Panc1 (cell line): ENCODE measurements at regions not wholly inside any gene's neighbourhood (a gene's known extent, or its start where the extent isn't known, plus 50 kb on each side); places are given as distances from the start of the nearest gene placed in this dataset.
"Not testable (repeated sequence)": the region's sequence is repeated elsewhere in the genome, so short reads cannot be mapped to it uniquely, and the experiment has no call there.

Experiments used
- ATAC-seq: fragments of 200-7000 bp; cut with Tn5 transposase; 2 replicates; pipeline ENCODE4 v1.9.1; 2020; ENCODE audit warnings: mild to moderate bottlenecking, moderate library complexity
- BruUV-seq: library from RNA; stranded (reverse); fragments of 400-500 nt; replicated peaks from 2 replicates; lab custom pipeline; 2021; lab: Mats Ljungman, UMichigan
- CTCF ChIA-PET: fragments of 300-600 bp; sonication (Branson Sonifier 250); formaldehyde crosslinking; loops from one replicate; lab custom pipeline; 2022; ENCODE audit warnings: antibody characterized with exemption; lab: Charles Lee
- POLR2A ChIA-PET: fragments of 300-600 bp; sonication (Branson Sonifier 250); formaldehyde crosslinking; loops from one replicate; lab custom pipeline; 2022; ENCODE audit warnings: antibody characterized with exemption; lab: Charles Lee
- DNase-seq: peaks from one replicate; pipeline ENCODE4 v3.0.0-alpha.2; 2010; ENCODE audit warnings: low read depth, low spot score
- H3K27ac ChIP-seq: 2 replicates; pipeline ENCODE4 v1.5.1; 2011; ENCODE audit warnings: mild to moderate bottlenecking, low read length, inconsistent platforms
- H3K27me3 ChIP-seq: fragments of 200-500 bp; sonication (Bioruptor generic); 2 replicates; pipeline ENCODE4 v1.6.0; 2014; ENCODE audit warnings: low read length, inconsistent platforms; ENCODE audit not compliant: control insufficient read depth, insufficient read depth
- H3K36me3 ChIP-seq: fragments of 200-500 bp; sonication (Bioruptor generic); 2 replicates; pipeline ENCODE4 v1.5.1; 2014; ENCODE audit warnings: inconsistent platforms, mild to moderate bottlenecking, low read length, moderate library complexity; ENCODE audit not compliant: control insufficient read depth, insufficient read depth
- H3K4me1 ChIP-seq: 2 replicates; pipeline ENCODE4 v1.5.1; 2011; ENCODE audit warnings: inconsistent platforms, mild to moderate bottlenecking, low read length, moderate library complexity; ENCODE audit not compliant: control insufficient read depth, insufficient read depth
- H3K4me3 ChIP-seq, 2 experiments: 2 replicates each; pipeline ENCODE4 v1.5.1; 2011 to 2012; ENCODE audit warnings: low read depth in 2 of 2, low read length in 2 of 2, mild to moderate bottlenecking in 2 of 2, inconsistent platforms in 1 of 2, moderate library complexity in 1 of 2
- H3K9me3 ChIP-seq: fragments of 200-500 bp; sonication (Bioruptor generic); 2 replicates; pipeline ENCODE4 v1.5.1; 2014; ENCODE audit warnings: low read depth, mild to moderate bottlenecking, inconsistent platforms, low read length, moderate library complexity; ENCODE audit not compliant: control insufficient read depth, insufficient read depth
- CTCF ChIP-seq: fragments of 450-650 bp; IDR thresholded peaks from 2 replicates; pipeline ENCODE4 v1.5.1; 2017; ENCODE audit warnings: mild to moderate bottlenecking
- POLR2AphosphoS5 ChIP-seq: IDR thresholded peaks from 2 replicates; pipeline ENCODE4 v1.6.1; 2012; ENCODE audit warnings: mild to moderate bottlenecking, low read depth, low read length, moderate library complexity
- REST ChIP-seq, 2 experiments: IDR thresholded peaks; 2 replicates each; pipeline ENCODE4 v1.6.1; 2011 to 2012; ENCODE audit warnings: low read depth in 2 of 2, control low read depth in 1 of 2, low read length in 1 of 2, mild to moderate bottlenecking in 1 of 2, moderate library complexity in 1 of 2; ENCODE audit not compliant: insufficient read depth in 1 of 2
- SIN3A ChIP-seq: IDR thresholded peaks from 2 replicates; pipeline ENCODE4 v1.6.1; 2012; ENCODE audit warnings: low read depth, mild to moderate bottlenecking, low read length, moderate library complexity, borderline replicate concordance; ENCODE audit not compliant: insufficient read depth
- TCF7L2 ChIP-seq: IDR thresholded peaks from 2 replicates; pipeline ENCODE4 v1.6.1; 2011; ENCODE audit warnings: mild to moderate bottlenecking, low read depth, low read length, inconsistent platforms
- in situ Hi-C: cut with HindIII; loops from 2 replicates; pipeline ENCODE4 v1.10.0; 2016; ENCODE audit warnings: low sequenced_read_pairs, low pct_unique_long_range_greater_than_20kb
- intact Hi-C: fragments of 100-400 bp; cut with micrococcal nuclease; formaldehyde crosslinking; loops from one replicate; pipeline ENCODE4 v1.10.0; 2022; ENCODE audit not compliant: unreplicated experiment

- no peaks in the 10 kb centered on the region for H3K36me3 ChIP-seq
- H3K4me3 ChIP-seq: no peak overlapping the region
- CTCF ChIA-PET: no interaction called here
- in situ Hi-C loops: no loop called here
- no peaks in the 10 kb centered on the region for H3K27me3 ChIP-seq
- BruUV-seq: no TSS peak
- DNase-seq (no peak), ATAC-seq (no peak)
- POLR2A ChIA-PET: no interaction called here
- intact Hi-C loops: no loop called here
- H3K4me1 ChIP-seq: no peaks in the 10 kb centered on the region
- H3K9me3 ChIP-seq: no peaks in the 10 kb centered on the region
- no peak overlapping the region for H3K27ac ChIP-seq
- no peak for TF ChIP-seq POLR2AphosphoS5
- TF ChIP-seq REST (IDR thresholded peaks at IDR 0.05; ENCODE audit: insufficient read depth in 1 of 2, low read depth in 2 of 2, low read length in 1 of 2): no peak
- TF ChIP-seq SIN3A: no peak
- no peak for TF ChIP-seq TCF7L2
- TF ChIP-seq CTCF: no peak
These were observed 210.5 kb upstream of the KIT start for GRCh38 chr4:54447304-54447703.

- ChIA-PET POLR2A (no interaction called here), CTCF (no interaction called here)
- Histone ChIP-seq H3K4me1 (no peaks in the 10 kb centered on the region), H3K36me3 (no peaks in the 10 kb centered on the region), H3K9me3 (no peaks in the 10 kb centered on the region), H3K4me3 (no peak overlapping the region), H3K27ac (no peak overlapping the region), H3K27me3 (no peaks in the 10 kb centered on the region)
- TF ChIP-seq POLR2AphosphoS5 (no peak), SIN3A (no peak), TCF7L2 (no peak), REST (IDR thresholded peaks at IDR 0.05; ENCODE audit: insufficient read depth in 1 of 2, low read depth in 2 of 2, low read length in 1 of 2) (no peak), CTCF (no peak)
- intact Hi-C loops (no loop called here), in situ Hi-C loops (no loop called here)
- BruUV-seq: no TSS peak
- ATAC-seq (no peak), DNase-seq (no peak)
These were observed 207.8 kb upstream of the KIT start for GRCh38 chr4:54449999-54450398.

- in situ Hi-C loops, ATAC-seq, H3K27ac ChIP-seq, H3K4me1 ChIP-seq, DNase-seq, H3K27me3 ChIP-seq, BruUV-seq, intact Hi-C loops, H3K36me3 ChIP-seq, POLR2A ChIA-PET, H3K4me3 ChIP-seq, H3K9me3 ChIP-seq, CTCF ChIA-PET: not testable (repeated sequence)
These were observed 190.8 kb upstream of the KIT start for GRCh38 chr4:54466960-54467359.
